ENCODE measurements at regions not wholly inside any gene's neighbourhood (a gene's known extent, or its start where the extent isn't known, plus 50 kb on each side); places are given as distances from the start of the nearest gene placed in this dataset.
"Not testable (repeated sequence)": the region's sequence is repeated elsewhere in the genome, so short reads cannot be mapped to it uniquely, and the experiment has no call there.

- FAIRE-seq: not testable (repeated sequence)
Measured at GRCh38 chr7:112689466-112690177, 100.6 kb downstream of the TMEM168 start.

DNA sequence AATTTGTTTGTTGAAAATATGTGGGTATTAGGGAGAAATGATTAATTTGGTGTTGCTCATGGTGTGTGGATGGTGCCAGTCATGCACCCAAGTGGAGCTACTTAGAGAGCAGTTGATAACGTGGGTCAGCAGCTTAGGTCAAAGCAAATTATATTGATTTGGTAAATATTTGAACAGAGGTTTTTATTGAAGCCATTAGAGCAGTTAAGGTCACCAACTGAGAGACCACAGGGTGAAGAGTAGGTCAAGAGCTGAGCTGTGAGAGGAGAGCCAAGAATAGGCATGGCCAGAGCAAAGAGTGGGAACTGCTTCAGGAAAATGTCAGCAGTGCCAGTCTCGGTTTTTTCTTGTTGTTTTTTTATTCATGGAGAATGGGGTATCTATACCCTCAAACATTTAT, 97.9 kb downstream of the TMEM168 start:
- FAIRE-seq: no peak

DNA sequence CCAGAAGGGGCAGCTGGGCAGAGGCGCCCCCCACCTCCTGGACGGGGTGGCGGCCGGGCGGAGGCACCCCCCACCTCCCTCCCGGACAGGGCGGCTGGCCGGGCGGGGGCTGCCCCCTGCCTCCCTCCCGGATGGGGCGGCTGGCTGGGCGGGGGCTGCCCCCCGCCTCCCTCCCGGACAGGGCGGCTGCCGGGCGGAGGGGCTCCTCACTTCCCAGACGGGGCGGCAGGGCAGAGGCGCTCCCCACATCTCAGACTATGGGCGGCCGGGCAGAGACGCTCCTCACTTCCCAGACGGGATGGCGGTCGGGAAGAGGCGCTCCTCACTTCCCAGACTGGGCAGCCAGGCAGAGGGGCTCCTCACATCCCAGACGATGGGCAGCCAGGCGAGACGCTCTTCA, 93.0 kb downstream of the TMEM168 start:
- FAIRE-seq: not testable (repeated sequence)

DNA sequence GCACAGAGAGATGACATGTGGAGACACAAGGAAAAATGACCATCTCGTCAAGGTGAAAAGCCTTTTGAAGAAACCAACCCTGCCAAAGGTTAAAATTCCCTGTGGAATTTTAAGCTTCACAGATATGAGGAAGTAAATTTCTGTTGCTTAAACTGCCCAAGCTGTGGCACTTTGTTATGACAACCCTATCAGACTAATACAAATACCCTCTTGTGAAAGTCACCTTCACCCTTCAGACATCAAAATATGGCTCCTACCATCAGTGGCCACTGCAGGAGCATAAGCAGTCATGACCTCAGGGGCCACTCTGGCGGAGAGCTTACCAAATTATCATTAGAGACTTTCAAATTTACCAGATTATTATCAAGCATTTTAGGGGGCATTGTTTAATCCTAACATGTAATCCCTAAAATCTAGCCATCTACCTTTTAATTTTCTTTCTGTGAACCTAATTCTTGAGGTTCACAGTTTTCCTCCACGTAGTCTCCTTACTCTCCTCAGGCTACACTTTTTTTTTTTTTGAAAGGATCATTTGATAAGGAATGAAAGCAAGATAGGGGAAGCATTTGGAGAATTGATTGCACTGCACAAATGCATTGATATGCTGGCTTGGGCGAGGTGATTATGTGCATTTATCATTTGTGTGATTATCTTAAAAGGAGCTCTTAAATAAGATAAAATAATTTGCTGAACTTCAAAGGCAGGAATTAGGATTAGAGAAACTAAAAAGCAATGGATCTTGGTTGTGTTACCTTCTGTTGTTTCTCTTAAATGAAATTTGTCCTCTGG, 90.3 kb downstream of the TMEM168 start:
- no peak for FAIRE-seq

DNA sequence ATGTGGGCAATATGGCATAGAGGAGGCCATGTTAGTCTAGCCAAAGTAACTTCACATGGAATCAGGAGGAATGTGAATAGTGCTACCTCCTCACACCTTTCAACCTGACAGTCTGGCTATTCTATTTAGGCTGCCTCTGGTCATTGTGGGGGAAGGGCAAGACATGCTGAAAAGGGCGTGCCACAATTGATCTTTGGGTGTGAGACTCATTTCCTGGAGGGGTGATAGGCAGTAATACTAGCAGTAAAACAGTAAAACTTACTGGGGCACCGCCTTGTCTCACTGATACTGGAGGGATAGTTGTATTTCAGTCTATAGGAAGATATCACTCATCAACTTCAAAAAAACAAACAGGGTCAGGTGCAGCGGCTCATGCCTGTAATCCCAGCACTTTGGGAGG, 88.7 kb downstream of the TMEM168 start:
- FAIRE-seq: no peak

DNA sequence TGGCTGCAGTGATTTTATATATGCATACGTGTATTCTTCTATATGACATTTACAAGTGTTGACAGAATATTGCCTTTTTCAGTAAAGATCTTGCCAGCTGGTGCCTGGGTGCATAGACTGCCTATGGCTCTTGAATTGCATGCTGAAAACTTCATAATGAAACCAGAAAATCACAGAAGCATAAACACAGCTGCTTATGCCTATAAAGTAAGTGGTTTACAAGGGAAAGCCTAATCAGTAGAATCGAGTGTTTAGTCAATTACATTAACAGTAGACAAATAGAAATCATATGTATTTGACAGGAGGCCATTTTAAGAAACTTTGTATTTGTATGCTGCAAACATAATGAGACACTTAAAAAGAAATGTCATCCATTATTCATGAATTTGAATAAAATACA, 82.5 kb downstream of the TMEM168 start:
- FAIRE-seq: no peak

- no peak for FAIRE-seq
Measured at GRCh38 chr7:112708236-112708635, 82.0 kb downstream of the TMEM168 start.
